ENCODE measurements at regions not wholly inside any gene's neighbourhood (a gene's known extent, or its start where the extent isn't known, plus 50 kb on each side); places are given as distances from the start of the nearest gene placed in this dataset.

GRCh38 chr1:66438062-66438461 is 95.9 kb upstream of the SGIP1 start:
- Histone ChIP-seq H4K20me1 (ENCODE audit: insufficient read depth, low read length) (no peaks in the 10 kb centered on the region), H3K27ac (ENCODE audit: low read depth, low read length, poor library complexity, severe bottlenecking) (no peak overlapping the region), H3K4me3 (ENCODE audit: low read depth, low read length, poor library complexity, severe bottlenecking) (no peak overlapping the region), H2AFZ (ENCODE audit: low read length) (no peak overlapping the region), H3K36me3 (ENCODE audit: insufficient read depth, low read length) (no peaks in the 10 kb centered on the region), H3K4me1 (ENCODE audit: insufficient read depth, low read length, poor library complexity, severe bottlenecking) (peaks cover 36% of the 10 kb centered on the region), H3K9me3 (ENCODE audit: low read length) (0 out of 2 replicates have a peak, but pooled peaks cover under 1% of the 10 kb centered on the region), H3K4me2 (ENCODE audit: low read length) (no peak overlapping the region), H3K79me2 (ENCODE audit: insufficient read depth, low read depth, low read length) (no peaks in the 10 kb centered on the region), H3K9me2 (ENCODE audit: insufficient read depth, low read length) (no peaks in the 10 kb centered on the region)
- BruUV-seq (replicated peaks) = no TSS peak
- CTCF ChIA-PET (ENCODE audit: unreplicated experiment) = interaction anchor here (0.8 kb wide), 1 partner anchor 8 kb away, joined by 5 read pairs; no protein-coding TSS in a partner anchor
- intact Hi-C loops (cut with micrococcal nuclease; ENCODE audit: unreplicated experiment) = no loop called here
- TF ChIP-seq CTCF (conservative IDR thresholded peaks at IDR 0.05; ENCODE audit: low read length) (no peak), EZH2phosphoT487 (IDR thresholded peaks at IDR 0.05; ENCODE audit: borderline replicate concordance, low read depth, low read length) (no peak)
- POLR2A ChIA-PET = interaction anchor here (0.6 to 1.5 kb wide), 6 partner anchors 8 to 188 kb away, joined by 3 to 8 read pairs (median 4); no protein-coding TSS in a partner anchor
- DNase-seq (ENCODE audit: low spot score) = no peak

GRCh38 chr1:66438501-66438900 is 95.5 kb upstream of the SGIP1 start:
- ChIA-PET CTCF (ENCODE audit: unreplicated experiment) (no interaction called here), POLR2A (interaction anchor here (0.6 kb wide), 1 partner anchor 96 kb away, joined by 4 read pairs; no protein-coding TSS in a partner anchor)
- no peak for DNase-seq (ENCODE audit: low spot score)
- H3K4me2 ChIP-seq (ENCODE audit: low read length) = peak overlapping the region; percentile 33; the same call in 1 of the 2 replicates
- intact Hi-C loops (cut with micrococcal nuclease; ENCODE audit: unreplicated experiment) = no loop called here
- no peaks in the 10 kb centered on the region for H3K9me2 ChIP-seq (ENCODE audit: insufficient read depth, low read length)
- H4K20me1 ChIP-seq (ENCODE audit: insufficient read depth, low read length) = no peaks in the 10 kb centered on the region
- BruUV-seq (replicated peaks) = no TSS peak
- H3K4me1 ChIP-seq (ENCODE audit: insufficient read depth, low read length, poor library complexity, severe bottlenecking) = peaks cover 36% of the 10 kb centered on the region
- TF ChIP-seq EZH2phosphoT487 (IDR thresholded peaks at IDR 0.05; ENCODE audit: borderline replicate concordance, low read depth, low read length) (no peak), CTCF (conservative IDR thresholded peaks at IDR 0.05; ENCODE audit: low read length) (no peak)
- H3K9me3 ChIP-seq (ENCODE audit: low read length) = no peaks in the 10 kb centered on the region
- no peaks in the 10 kb centered on the region for H3K36me3 ChIP-seq (ENCODE audit: insufficient read depth, low read length)
- H2AFZ ChIP-seq (ENCODE audit: low read length) = peak overlapping the region; percentile 90
- H3K27ac ChIP-seq (ENCODE audit: low read depth, low read length, poor library complexity, severe bottlenecking) = peak overlapping the region; percentile 7
- no peak overlapping the region for H3K4me3 ChIP-seq (ENCODE audit: low read depth, low read length, poor library complexity, severe bottlenecking)
- no peaks in the 10 kb centered on the region for H3K79me2 ChIP-seq (ENCODE audit: insufficient read depth, low read depth, low read length)

- Histone ChIP-seq H3K9me3 (ENCODE audit: low read length) (no peaks in the 10 kb centered on the region), H3K27ac (ENCODE audit: low read depth, low read length, poor library complexity, severe bottlenecking) (peak overlapping the region; percentile 7), H3K4me3 (ENCODE audit: low read depth, low read length, poor library complexity, severe bottlenecking) (no peak overlapping the region), H3K79me2 (ENCODE audit: insufficient read depth, low read depth, low read length) (no peaks in the 10 kb centered on the region), H4K20me1 (ENCODE audit: insufficient read depth, low read length) (no peaks in the 10 kb centered on the region), H3K36me3 (ENCODE audit: insufficient read depth, low read length) (no peaks in the 10 kb centered on the region), H3K4me2 (ENCODE audit: low read length) (peak overlapping the region; percentile 33; the same call in 1 of the 2 replicates), H3K9me2 (ENCODE audit: insufficient read depth, low read length) (no peaks in the 10 kb centered on the region), H3K4me1 (ENCODE audit: insufficient read depth, low read length, poor library complexity, severe bottlenecking) (peaks cover 41% of the 10 kb centered on the region), H2AFZ (ENCODE audit: low read length) (peak overlapping the region; percentile 90)
- POLR2A ChIA-PET = interaction anchor here (0.6 to 0.8 kb wide), 4 partner anchors 97 to 191 kb away, joined by 3 to 5 read pairs (median 4); no protein-coding TSS in a partner anchor
- intact Hi-C loops (cut with micrococcal nuclease; ENCODE audit: unreplicated experiment) = no loop called here
- TF ChIP-seq EZH2phosphoT487 (IDR thresholded peaks at IDR 0.05; ENCODE audit: borderline replicate concordance, low read depth, low read length) (no peak), CTCF (conservative IDR thresholded peaks at IDR 0.05; ENCODE audit: low read length) (no peak)
- CTCF ChIA-PET (ENCODE audit: unreplicated experiment) = no interaction called here
- BruUV-seq (replicated peaks) = no TSS peak
- DNase-seq (ENCODE audit: low spot score) = peak; percentile 27
Measured at GRCh38 chr1:66439031-66439740, 94.8 kb upstream of the SGIP1 start.
